Fibroblast of skin of back (primary cell): ENCODE measurements at regions not wholly inside any gene's neighbourhood (a gene's known extent, or its start where the extent isn't known, plus 50 kb on each side); places are given as distances from the start of the nearest gene placed in this dataset.
"Not testable (repeated sequence)": the region's sequence is repeated elsewhere in the genome, so short reads cannot be mapped to it uniquely, and the experiment has no call there.

ENCODE experiments used
- DNase-seq: peaks from one replicate; pipeline ENCODE4 v3.0.0-alpha.2; 2013

DNA sequence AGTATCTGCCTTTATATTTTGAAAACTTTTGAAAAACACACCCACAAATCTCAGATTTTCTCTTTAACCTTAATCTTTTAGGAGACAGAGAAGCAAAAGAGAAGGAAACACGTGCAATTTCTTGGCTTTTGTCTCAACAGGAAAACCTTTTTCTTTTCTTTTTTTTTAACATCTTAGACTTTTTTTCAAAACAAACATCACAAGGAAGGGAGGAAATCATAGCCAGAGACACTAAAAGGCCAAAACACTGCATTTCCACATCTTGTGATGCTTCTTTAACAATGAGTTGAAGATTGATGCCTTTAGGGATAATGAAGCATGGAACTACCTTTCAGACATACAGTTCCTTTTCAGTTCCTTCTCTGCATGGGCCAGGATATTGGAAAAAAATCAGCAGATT lies 136.6 kb upstream of the NRBF2 start:
- no peak for DNase-seq

DNA sequence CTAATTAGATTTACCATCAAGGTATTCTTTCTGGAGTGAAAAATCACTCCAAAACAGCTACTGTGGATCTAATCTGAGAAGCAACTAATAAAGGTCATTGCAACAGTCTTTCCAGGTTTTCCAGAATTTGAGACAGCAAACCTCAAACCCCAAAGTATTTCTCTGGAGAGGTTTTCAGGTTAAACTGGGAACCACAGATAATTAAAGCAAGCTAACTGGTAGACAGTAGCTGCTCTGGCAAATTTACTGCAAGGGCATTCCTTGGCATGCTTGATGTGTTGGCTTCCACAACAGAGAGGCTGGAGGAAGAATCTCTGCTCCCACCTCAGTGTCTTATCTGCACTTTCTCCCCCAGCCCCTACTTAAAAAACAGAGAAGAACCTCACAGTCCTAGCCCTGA lies 140.0 kb upstream of the NRBF2 start:
- no peak for DNase-seq

DNA sequence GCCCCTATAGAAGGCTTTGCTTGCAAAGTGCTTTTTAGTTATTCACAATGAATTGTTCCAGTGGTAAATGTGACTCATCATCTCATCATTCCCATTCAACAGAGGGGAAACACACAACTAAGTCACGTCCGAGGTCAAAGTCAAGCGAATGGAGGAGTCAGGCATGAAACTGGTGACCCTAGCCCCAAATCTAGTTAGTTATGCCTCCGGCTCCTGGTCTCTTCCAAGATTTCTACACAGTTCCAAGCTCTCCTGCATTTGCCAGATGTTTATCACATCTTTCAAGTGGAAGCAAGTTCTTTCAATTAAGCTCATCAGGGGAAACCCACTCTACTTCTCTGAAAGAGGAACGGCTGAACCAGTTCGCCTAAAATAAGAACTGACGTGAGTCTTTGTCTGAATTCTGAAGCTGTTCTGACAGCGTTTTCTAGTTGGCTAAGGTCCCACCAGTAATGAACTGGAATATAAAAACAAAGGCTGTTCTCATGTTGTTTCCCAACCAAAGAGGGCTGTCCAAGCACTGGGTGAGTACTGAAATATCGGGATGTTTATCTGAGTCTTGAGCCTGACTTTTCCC lies 140.9 kb upstream of the NRBF2 start:
- DNase-seq, result peak; percentile 9

DNA sequence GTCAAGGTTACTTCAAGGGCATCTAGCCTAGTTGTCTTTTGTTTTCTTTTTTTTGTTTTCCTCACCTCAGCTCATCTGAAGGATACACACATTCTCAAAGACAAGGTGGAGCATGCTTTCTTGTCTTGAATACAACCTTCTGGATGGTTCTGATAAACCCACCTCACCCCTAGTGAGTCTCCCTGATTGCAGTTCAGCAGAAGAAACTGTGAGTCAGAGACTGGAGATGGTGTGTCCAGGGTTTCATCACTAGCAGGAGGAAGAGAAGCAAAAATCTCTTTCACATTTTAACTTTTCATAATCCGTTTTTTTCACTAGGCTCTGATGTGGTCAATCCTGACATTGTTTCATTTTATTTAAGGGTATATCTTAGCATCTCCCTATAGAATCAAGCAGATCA lies 143.0 kb upstream of the NRBF2 start:
- DNase-seq, result no peak

DNA sequence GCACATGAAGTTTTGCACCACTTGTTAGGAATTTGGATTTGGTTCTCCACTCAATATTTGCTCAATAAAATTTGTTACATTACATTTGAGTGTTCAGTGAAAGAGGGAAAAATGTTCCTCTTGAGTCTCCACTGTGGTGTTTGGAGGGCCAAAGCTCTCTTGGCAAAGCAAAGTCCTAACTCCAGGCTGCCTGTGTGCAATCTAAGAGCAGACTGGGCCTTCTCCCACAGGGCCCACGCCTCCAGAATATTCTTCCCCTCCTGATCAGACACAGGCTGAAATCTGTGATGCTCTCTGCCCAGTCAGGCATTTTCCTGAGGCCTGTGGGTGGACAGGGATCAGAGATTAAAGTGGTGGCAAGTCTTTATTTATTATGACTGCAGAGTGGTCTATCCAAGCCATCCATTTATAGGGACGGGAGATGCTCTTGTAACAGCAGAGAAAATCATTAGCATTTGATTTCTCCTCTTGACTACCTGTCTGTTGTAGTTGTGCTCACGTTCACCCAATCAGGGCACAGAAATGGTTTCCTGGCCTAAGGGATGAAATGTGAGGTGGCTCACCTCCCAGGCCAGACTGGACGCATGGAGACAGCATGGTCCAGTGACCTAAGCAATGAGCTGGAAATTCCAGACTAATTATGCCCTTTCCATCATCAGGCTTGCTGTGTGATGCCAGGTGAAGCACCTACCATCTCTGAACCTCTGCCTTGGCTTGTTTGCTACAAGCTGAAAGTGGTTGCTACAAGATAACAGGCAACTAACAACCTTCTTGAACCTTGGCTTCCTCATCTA lies 147.1 kb upstream of the NRBF2 start:
- DNase-seq, result no peak

DNA sequence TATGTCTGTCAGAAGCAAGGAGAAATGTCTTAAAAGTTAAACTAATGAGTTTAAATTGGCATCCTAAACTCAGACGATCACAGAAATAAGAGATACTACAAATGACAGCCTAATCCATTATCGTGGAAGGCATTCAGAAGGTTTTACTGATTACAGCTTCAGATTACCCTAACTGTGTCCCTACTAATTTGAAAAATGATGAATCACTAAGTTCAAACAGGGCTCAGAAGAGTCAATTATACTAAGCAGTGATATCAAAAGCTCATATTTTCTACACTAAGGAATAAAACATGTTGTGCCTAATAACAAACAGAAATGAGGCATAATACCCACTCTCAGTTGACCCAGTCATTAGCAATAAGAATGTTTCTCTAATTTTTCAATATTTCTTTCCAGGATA lies 152.0 kb upstream of the NRBF2 start:
- DNase-seq, result no peak

DNA sequence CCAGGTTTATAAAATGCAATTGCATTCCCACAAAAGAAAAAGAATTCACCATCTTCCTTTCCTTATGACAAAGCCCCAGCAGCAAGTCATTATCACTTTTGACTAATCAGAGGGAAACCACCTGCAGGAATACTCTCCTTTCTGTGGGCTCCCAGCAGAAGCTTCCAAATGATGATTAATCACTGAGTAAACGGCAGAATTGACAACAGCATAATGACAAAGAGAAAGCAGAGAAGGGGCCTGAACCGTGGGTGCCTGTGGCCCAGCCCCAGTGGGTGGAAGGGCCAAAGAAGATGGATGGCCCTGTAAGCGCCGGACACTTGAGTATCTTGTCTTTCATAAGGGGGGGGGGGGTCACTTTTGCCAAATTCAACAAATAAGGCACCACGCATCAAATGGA lies 152.4 kb upstream of the NRBF2 start:
- no peak for DNase-seq

DNA sequence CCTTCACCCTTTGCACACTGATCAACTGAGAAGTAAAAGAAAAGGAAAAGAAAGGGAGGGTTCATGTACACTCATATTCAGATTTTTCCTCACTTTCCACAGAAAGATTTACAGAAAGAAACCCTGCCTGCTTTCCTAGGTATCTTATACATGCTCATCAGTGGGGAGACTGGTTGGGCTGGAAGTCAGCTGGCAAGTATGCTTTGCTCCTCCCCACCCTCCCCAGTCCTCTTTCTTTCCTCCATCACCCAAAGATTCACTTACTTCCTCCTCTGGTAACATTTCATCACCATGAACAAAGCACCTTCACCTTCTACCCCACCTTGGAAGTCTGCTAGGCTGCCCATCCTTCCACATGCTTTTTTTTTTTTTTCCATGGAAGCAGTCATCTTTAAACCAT lies 153.2 kb upstream of the NRBF2 start:
- no peak for DNase-seq

DNA sequence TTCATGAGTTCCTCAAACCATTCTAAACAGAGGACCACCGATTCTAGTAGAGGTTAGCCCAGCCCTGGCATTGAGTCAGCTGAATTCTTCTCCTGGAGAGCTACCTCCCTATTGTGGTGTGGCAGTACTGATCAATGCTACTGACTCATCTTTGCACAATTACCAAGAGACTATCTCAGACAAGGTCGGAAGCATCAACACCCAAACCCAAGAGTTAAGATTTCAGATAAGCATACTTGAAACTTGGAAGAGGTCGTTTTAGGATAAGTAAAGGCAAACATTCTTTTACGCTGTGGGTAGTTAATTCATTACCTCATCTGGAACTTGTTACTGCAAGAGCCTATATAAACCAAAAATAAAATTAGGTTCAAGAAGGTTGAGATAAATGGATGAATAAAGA lies 154.6 kb upstream of the NRBF2 start:
- DNase-seq, result no peak

DNA sequence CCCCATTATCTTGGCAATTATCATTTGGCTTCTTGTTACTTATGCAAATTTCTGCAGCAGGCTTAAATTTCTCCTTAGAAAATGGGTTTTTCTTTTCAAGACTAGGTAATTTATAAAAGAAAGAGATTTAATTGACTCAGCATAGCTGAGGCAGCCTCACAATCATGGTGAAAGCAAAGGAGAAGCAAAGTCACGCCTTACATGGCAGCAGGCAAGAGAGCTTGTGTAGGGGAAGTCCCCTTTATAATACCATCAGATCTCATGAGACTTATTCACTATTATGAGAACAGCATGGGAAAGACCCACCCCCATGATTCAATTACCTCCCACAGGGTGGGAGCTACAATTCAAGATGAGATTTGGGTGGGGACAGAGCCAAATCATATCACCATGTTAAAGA lies 158.3 kb upstream of the NRBF2 start:
- not testable (repeated sequence) for DNase-seq

DNA sequence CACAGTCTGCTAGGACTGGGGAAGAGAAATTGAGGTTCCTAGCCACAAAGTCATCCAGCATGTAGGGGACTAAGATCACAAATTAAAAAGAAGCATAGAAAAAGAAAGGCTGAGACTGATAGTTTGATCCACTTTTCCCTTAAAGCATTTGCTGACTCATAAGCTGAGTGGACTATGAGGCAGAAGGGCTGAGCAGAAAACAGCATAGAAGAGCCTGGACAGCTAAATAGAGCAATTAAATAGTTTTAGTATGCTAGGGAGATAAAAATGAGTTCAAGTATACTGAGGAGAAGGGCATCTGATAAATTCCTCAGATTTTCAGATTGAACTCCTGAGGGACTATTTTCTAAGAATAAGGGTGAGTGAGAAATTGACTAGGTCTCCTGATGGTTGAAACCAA lies 155.9 kb upstream of the EGR2 start:
- DNase-seq, result peak; percentile 19

DNA sequence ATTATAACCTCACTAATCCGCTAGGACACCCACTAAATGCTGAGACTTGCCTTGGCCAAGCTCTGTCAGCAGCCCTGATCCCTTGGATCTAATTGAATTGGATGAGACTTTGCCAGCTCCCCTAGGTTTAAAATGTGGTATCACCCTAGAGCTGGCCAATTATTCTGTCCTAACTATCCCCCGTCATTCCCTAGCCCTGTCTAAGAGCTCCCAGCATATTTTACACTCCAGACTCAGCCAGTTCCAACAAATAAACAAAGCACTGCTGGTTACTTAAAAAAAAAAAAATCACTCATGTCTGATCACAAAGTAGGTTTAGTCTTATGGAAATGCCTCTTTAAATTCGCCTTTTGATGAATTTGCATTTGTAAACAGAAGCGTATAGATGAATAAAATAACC lies 147.9 kb upstream of the EGR2 start:
- DNase-seq, result no peak

DNA sequence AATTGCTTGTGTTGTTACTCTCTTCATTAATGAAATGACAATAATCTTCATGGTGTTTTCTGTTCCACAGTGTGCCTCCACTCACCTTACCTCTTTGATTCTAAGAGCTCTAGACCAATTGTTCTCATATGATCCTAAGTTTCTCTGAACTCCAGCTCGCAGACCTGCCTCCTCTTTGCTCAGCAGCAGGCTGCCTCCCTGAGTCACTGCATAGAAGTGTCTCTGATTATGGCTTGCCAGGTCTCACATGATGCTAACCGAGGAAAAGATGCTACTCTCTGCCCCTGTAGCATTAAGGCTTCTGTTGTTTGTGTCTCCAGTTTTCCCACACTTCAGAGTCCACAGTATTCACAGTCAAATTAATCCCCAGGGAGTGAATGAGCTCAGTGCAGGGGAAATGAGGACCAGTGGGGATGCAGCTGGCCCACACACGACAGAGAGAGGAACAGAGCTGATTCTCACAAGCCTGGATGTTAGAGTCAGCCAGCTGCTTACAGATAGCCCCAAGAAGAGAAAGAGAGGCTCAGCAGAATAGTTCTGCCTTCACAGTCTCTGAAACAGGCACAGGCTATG lies 145.9 kb upstream of the EGR2 start:
- DNase-seq, result peak; percentile 32

DNA sequence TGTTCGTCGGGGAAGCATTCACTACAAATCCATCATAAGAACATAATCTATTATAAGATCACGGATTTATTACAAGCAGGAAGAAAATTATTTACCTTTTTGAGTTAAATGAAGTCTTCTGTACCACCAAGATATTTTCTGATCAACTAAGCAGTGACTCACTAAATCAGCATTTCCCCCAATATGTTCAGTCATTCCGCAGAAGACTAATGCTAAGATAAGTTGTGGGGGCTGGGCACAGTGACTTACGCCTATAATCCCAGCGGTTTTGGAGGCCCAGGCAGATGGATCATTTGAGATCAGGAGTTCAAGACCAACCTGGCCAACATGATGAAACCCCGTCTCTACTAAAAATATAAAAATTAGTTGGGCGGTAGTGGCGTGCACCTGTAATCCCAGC lies 144.2 kb upstream of the EGR2 start:
- DNase-seq, result peak; percentile 56

DNA sequence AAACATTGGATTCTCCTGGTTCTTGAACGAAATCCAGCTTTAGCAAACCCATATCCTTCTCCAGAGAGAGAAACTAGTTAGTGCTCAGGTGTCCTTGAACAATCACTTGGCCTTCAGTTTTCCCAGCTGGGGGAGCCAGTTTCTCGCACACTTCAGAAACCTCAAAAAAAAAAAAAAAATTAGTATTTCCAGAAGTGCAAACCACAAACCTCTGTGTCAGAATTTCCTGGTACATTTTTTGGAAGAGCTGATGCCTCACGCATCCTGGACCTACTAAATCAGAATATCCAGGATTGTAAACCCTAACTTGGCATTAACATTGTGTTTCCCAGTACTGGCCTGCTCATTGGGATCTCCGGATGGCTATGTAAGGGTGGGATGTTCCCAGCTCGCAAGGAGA lies 143.4 kb upstream of the EGR2 start:
- peak; percentile 4 for DNase-seq

DNA sequence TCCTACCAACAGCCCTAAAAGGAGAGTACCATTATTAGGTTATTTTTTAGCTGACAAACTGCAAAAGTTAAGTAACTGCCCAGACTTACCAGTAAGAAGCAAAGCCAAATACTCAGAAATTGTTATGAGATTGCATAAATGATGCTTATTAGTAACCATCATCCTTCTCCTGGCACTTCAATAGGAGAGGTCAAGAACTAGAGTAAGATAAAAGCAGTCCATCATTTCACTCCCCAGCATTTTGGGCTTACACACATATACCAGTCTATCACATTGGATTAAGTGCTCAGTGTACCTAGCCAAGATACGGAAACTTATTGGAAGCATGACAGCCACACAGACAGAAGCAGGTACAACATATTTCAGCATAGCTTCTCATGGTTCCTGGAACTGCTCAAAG lies 142.8 kb upstream of the EGR2 start:
- no peak for DNase-seq

DNA sequence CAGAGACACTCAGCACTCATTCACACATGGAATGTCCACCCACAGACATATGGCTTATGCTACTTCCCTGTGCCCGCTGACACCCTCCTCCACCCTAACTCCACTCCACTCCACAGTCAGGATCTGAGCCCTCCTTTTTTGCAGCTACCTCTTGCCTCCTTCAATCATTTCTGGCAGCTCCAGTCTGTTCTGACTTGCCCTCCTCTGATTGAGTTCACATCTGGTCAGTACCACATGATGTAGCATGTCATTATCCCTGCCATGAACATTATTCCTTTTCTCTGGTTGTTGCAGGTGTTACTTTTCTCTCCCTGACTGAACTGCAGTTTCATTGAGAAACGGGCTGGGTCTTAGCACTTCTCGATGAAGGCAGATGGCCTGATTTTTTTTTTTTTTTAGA lies 130.1 kb upstream of the EGR2 start:
- no peak for DNase-seq

DNA sequence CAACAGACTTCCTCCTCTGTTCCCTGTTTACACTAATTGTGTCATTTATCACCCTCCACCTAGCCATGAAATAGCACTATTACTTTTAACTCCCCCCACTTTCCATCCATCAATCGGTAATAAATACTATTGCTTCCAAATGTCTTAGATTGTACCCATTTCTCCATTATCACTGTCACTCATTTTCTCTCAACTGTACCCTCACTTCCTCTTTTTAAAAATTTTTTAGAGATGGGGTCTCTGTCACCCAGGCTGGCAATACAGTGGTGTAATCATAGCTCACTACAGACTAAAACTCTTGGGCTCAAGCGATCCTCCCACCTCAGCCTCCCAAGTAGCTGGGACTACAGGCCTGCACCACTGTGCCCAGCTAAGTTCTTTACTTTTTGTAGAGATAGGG lies 123.5 kb upstream of the EGR2 start:
- no peak for DNase-seq

DNA sequence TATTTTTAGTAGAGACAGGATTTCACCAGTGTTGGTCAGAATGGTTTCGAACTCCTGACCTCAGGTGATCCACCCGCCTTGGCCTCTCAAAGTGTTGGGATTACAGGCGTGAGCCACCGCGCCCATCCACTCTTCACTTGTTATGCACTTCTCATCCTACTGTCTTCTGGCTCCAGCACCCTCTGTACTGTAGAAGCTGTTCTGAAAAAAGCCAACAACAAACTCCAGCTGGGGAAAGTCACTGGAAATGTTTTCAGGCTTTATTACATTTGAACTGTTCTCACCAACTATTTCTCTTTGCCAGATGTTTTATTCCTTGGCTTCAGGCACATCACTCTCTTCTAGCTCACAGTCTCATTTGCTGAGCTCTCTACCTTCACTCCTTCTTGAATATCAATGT lies 122.5 kb upstream of the EGR2 start:
- no peak for DNase-seq

DNA sequence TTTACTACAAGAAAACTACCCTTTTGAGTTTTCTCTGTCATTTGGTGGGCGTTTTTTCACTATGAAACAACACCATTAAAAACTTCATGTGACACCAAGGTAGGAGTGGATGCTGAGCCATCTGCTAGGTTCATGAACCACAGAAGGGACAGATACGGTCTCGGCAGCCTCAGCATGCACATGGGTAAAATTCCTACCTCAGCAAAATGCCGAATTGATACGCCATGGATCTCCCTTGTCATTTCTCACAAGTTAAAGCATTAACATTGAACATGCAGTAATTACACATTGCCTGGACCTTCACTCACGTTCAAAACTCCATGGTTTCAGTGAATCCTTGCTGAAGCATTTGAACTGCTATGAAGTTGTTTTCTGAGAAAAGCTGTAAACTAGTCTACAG lies 121.5 kb upstream of the EGR2 start:
- no peak for DNase-seq

DNA sequence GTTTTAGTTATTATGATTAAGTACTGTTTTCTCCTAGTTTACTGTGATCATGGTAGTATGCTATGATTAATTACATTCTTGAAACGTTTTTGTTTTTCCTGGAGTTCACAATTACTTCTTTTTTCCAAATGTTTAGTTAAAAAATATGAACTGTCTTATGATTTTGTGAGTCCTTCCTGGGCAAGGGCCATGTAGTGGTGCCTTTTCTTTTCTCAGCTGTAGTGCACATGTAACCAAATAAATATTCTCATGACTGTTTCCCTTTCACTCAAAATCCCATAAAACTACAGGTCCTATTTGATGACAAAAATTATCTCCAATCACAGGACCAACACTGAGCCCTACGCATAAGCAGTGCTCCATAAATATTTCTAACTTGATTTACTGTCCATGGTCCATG lies 118.9 kb upstream of the EGR2 start:
- DNase-seq, result no peak

DNA sequence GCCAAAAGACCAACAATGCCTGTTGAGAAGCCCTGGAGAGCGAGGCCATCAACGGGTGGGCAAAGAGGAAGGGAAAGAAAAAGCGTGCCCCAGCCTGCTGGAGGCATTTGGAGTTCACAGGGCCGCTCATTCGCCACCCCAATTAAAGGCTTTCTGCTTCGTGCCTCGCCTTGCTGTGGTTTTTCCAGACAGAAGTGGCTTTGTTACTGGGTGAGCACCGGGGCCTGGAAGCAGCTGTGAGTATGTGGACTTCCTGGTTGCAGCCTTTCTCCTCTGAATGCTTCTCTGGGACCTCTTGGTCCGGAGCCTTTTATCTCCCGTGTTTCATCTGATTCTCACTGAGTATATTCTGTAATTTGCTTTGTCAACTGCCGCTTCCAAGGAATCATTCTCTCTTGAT lies 118.1 kb upstream of the EGR2 start:
- no peak for DNase-seq

DNA sequence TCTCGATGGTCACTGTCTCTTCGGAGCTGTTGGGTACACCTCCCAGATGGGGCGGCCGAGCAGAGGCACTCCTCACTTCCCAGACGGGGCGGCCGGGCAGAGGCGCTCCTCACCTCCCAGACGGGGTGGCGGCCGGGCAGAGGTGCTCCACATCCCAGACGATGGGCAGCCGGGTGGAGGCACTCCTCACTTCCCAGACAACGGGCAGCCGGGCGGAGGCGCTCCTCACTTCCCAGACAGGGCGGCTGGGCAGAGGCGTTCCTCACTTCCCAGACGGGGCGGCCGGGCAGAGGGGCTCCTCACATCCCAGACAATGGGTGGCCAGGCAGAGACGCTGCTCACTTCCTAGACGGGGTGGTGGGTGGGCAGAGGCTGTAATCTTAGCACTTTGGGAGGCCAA lies 112.6 kb upstream of the EGR2 start:
- DNase-seq, result not testable (repeated sequence)

DNA sequence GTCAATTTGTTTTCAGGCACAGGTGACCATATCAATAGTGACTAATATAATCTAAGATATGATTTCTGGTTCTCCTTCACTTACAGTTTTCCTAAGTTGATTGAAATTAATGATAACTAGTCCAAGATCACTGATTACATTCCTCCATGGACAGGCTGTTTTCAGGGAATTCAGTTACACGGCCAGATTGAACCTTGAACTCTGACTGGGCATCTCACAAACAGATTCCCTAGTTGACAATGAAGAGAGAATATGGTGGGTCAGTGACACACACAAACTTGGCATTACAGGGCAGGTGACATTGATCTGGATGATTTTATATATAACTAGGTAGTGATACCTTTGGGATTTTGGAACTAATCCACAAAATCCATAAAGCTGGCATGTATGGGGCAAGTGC lies 110.2 kb upstream of the EGR2 start:
- no peak for DNase-seq

DNA sequence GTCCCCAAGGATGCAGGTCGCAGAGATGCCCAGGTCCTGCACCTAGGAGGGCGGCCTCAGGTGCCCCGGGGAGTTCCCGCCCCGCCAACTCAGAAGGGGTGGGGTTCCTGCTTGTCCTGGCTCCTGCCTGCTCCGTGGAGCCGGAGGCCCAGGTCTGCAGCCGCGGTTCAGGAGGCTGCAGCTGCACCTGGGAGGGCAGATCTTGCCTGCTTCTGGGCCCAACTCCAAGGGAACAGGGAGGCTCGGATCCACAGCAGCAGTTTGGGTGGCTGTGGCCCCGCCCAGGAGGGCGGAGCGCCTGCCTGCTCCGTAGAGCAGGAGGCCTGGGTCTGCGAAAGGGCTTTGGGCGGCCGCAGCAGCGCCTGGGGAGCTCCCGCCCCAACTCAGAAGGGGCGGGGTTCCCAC lies 108.2 kb upstream of the EGR2 start:
- DNase-seq, result no peak
